Astrocyte of the cerebellum (primary cell): ENCODE measurements at regions not wholly inside any gene's neighbourhood (a gene's known extent, or its start where the extent isn't known, plus 50 kb on each side); places are given as distances from the start of the nearest gene placed in this dataset.

Experiments
- DNase-seq: peaks from one replicate; pipeline ENCODE4 v3.0.0-alpha.2; 2011; ENCODE audit warnings: low read depth
- H3K4me3 ChIP-seq: 2 replicates; pipeline ENCODE4 v1.5.1; 2011; ENCODE audit warnings: mild to moderate bottlenecking, low read depth, low read length, moderate library complexity
- in situ Hi-C: cut with HindIII; loops from 2 replicates; pipeline ENCODE4 v1.10.0; 2017; ENCODE audit warnings: low sequenced_read_pairs
- TF ChIP-seq, protein P1 (sequence below): IDR thresholded peaks from 2 replicates; pipeline ENCODE4 v1.5.1; 2012; ENCODE audit warnings: low read length, low read depth, moderate library complexity, mild to moderate bottlenecking; ENCODE audit errors: missing control alignments

DNA sequence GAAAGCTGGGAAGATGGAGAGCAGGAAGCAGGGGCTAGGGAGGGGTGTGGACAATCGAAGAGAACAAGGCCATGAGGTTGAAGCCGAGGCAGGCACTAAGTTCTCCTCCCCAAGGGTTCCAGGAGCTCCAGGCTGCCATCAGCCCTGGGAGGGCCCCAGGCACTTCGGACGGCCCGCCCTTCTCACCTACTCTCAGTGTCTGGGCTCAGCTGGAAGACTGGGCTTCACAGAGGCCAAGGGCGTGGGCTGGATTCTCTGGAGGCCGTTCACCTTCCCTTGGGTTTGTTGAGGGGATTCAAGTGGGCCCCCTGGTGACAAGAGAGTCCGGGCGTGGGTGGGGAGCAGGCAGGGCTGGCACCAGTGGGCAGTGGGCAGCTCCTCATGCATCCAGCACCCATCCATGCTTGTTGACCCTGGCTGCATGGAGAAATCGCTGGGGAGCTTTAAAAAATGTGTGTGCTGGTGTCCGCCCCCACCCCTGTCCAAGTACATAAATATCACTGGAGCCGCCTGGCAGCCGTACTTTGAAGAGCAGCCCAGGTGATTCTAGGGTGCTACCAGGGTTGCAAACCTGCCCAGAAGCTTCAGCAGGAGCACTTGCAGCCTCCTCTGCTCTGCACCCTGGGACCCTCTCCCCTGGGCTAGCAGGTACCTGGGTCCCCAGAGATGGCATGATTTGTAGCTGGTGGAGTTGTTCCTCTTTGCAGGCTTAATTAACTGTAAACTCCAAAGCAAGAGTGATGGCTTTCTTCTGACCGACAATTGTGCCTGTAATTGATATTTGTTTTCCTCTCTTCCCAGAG is 74.3 kb downstream of the RTL6 start:
- no peak overlapping the region for H3K4me3 ChIP-seq
- TF ChIP-seq, protein P1, sequence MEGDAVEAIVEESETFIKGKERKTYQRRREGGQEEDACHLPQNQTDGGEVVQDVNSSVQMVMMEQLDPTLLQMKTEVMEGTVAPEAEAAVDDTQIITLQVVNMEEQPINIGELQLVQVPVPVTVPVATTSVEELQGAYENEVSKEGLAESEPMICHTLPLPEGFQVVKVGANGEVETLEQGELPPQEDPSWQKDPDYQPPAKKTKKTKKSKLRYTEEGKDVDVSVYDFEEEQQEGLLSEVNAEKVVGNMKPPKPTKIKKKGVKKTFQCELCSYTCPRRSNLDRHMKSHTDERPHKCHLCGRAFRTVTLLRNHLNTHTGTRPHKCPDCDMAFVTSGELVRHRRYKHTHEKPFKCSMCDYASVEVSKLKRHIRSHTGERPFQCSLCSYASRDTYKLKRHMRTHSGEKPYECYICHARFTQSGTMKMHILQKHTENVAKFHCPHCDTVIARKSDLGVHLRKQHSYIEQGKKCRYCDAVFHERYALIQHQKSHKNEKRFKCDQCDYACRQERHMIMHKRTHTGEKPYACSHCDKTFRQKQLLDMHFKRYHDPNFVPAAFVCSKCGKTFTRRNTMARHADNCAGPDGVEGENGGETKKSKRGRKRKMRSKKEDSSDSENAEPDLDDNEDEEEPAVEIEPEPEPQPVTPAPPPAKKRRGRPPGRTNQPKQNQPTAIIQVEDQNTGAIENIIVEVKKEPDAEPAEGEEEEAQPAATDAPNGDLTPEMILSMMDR = no peak
- no peak for DNase-seq
- in situ Hi-C loops = no loop called here

DNA sequence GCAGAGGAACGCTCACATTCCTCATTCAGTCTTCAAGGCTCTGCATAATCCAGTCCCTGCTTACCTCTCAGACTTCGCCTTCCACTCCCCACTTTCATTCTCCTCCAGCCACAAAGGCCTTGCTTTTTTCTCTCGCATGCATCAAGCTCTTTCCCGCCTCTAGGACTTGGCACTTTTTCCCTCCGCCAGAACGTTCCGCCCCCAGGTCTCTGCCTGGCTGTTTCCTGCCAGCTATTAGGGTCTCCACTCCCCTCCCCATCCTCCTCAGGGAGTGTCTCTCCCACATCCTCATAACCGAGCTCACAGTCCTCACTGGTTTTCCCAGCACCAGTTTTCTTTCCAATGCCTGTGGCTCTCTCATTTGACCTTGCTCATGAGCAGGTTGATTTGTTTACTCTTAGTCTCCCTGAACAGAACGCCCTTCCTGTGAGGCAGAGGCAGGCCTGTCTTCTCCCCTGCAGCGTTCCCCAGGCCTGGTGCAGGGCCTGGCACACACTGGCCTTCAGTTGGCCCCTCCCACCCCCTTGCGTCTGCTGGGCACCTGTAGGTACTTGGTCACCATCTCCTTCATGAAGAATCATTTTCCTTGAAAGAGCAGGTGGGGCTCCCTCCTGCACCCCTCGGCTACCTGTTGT is 75.2 kb downstream of the RTL6 start:
- TF ChIP-seq, protein P1 = no peak
- in situ Hi-C loops = no loop called here
- no peak for DNase-seq
- H3K4me3 ChIP-seq = no peak overlapping the region

DNA sequence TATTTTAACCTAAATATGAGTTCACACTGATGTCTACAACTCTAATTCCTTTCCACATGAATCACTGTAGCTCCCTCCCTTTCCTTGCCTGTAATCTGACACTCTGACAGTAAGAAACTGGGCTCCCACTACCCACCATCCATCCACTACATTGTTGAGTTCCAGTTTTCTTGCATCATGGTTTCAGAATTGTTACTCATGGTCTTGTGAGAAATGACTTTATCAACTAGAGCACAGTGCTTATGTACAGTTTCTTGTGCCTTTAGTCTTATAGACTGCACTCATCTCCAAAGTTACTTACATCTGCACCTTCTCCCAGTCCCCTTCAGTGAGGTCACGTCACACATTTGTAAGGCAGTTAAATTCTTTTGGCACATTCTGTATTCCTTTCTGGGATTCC is 78.6 kb downstream of the RTL6 start:
- no peak for DNase-seq
- in situ Hi-C loops = no loop called here
- TF ChIP-seq, protein P1 = no peak
- no peak overlapping the region for H3K4me3 ChIP-seq

DNA sequence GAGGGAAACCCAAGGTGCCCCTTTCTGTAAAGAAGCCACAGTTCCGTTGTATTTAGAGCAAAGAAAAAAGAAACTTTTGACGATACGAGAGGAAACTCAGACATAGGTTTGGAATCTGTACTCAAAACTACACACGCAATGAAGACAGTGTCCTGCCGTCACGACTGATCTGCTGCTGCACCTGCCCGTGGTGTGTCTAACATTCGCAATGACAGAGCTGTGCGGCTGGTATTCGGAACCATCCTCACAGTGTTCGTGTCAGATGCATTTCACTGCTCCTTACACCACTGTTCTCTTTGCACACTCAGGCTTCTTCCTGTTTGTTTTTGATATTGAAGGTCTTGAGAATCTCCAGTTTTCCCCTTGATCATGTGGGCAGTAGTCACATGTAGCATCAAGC is 84.8 kb downstream of the RTL6 start:
- in situ Hi-C loops = no loop called here

DNA sequence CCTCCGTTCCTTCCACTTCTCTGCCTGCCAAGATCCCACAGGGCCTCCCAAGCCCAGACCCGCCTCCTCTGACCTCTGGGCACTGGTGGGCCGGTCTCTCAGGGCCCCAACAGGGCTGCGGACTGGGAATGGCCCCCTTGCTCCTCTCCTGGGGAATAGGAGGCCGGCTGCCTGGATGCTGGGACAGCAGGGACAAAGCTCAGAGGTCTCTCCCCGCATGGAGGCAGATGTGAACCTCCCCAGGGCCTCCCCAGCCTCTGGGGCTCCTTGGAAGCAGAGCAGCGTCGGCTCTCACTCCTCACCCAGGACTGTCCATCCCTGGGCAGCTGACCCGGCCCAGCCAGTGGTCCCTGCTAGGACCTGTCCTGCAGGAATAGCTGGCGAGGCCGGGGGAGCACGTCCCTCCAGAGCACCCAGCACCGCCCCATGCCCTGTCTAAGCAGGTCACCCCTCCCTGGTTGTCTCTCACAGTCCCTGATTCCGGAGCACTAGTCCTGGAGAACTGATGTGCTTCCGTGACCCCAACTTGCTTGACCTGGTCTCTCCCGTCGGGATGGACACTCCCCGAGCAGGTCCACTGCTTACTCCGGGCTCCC is 85.8 kb downstream of the RTL6 start:
- H3K4me3 ChIP-seq = no peak overlapping the region
- TF ChIP-seq, protein P1 = no peak
- in situ Hi-C loops = no loop called here
- no peak for DNase-seq

More for the DNA sequence above, 84.8 kb downstream of the RTL6 start:
- DNase-seq = no peak
- H3K4me3 ChIP-seq = no peak overlapping the region
- TF ChIP-seq, protein P1 = no peak

DNA sequence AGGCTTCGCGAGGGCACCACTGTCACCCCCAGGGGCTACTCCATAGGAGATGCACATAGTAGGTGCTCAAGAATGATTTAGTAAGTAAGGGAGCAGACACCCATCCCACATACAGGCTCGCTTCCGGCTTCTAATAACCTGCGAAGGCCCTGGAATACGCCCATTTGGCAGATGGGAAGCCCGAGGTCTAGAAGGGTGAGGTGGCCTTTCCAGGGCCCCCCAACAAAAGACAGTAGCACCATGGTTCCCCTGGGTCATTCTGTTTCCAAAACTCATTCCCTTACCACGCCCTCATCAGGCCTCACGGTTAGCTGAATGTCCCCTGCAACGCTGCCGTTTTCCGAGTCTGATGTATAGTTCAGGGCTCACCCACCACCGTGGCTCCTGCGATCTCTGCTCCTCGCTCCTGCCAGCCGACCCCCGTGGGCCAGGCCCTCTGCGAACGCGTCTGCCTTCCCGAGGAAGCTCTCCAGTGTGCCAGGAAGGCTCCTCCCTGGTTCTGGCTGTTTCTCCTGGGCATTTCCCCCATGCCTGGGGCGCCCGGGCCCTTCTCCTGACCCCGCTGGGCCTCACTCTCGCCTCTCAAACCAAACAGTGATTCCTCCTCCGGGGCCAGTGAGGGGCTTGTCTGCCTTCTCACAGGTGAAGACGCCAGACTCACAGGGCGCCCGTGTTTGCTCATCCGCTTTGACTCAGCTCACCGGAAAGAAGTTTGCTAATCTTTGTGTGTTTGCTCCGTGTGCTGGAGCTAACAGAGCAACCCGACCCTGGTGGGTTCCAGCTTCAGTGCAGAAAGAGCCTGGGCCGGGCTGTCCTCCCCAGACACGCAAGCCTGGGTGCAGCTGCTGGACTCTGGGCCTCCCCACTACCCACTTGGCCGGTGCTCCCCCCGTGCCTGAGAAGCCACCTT is 86.6 kb downstream of the RTL6 start:
- in situ Hi-C loops = no loop called here
- TF ChIP-seq, protein P1 = no peak
- no peak overlapping the region for H3K4me3 ChIP-seq
- DNase-seq = no peak
